LNCaP clone FGC (cell line): ENCODE measurements at regions not wholly inside any gene's neighbourhood (a gene's known extent, or its start where the extent isn't known, plus 50 kb on each side); places are given as distances from the start of the nearest gene placed in this dataset.

Experiments
- DNase-seq: peaks from one replicate; pipeline ENCODE4 v3.0.0-alpha.2; 2011; ENCODE audit warnings: low read depth
- H3K4me3 ChIP-seq: 2 replicates; pipeline ENCODE4 v1.5.1; 2011; ENCODE audit warnings: mild to moderate bottlenecking, low read depth, low read length, control low read depth
- CTCF ChIP-seq: IDR thresholded peaks from 2 replicates; pipeline ENCODE4 v1.5.1; 2012; ENCODE audit warnings: mild to moderate bottlenecking; ENCODE audit not compliant: control insufficient read depth, insufficient read depth; ENCODE audit errors: extremely low read depth

DNA sequence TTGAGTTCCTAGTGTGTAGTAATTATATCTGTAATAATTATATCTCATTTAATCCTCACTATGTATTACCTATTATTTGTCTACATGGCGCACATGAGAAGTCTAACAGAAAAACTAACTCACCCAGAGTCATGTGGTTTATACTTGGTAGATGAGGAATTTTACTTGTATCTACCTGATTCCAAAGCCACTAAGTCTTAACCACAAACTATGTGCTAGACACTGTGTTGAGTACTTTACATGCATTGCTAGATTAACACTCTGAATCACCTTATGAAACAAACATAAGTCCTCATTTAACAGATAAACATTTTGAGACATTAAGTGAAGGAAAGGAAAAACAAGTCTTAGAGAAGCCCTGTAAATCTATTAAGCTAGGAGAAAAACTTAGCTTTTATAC lies 404.8 kb downstream of the TLR4 start:
- no peak for DNase-seq
- H3K4me3 ChIP-seq: no peak overlapping the region
- no peak for TF ChIP-seq CTCF

DNA sequence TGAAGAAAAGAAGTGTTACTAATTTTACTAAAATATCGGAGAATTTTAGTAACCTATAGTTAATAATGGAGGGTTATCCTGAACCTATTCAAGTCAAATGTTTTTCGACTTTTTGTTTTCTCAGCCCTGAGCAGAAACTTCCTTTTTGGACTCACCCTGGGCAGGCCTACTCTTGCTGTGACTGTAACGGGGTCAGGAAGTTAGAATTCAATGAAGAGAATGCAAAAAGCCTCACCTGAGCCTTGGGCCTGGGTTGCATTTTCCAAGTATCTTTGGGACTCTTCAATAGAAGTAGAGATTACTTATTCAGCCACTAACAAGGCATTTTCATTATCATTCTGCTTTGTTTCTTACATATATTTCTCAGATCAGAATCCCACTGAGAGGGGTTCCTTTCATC lies 405.3 kb downstream of the TLR4 start:
- TF ChIP-seq CTCF: no peak
- H3K4me3 ChIP-seq: no peak overlapping the region
- DNase-seq: no peak

- no peak for DNase-seq
- no peak for TF ChIP-seq CTCF
- no peak overlapping the region for H3K4me3 ChIP-seq
Observed at GRCh38 chr9:118121361-118121760, 417.2 kb downstream of the TLR4 start.

GRCh38 chr9:118128313-118128712 lies 424.1 kb downstream of the TLR4 start:
- TF ChIP-seq CTCF: no peak
- no peak overlapping the region for H3K4me3 ChIP-seq
- no peak for DNase-seq

- no peak for DNase-seq
- no peak overlapping the region for H3K4me3 ChIP-seq
- no peak for TF ChIP-seq CTCF
Observed at GRCh38 chr9:118129541-118129940, 425.3 kb downstream of the TLR4 start.

- no peak for DNase-seq
- no peak for TF ChIP-seq CTCF
- no peak overlapping the region for H3K4me3 ChIP-seq
Observed at GRCh38 chr9:118148990-118149389, 444.8 kb downstream of the TLR4 start.

GRCh38 chr9:118156846-118157245 lies 452.6 kb downstream of the TLR4 start:
- H3K4me3 ChIP-seq: no peak overlapping the region
- DNase-seq: no peak
- TF ChIP-seq CTCF: no peak
